Transverse colon (tissue), 4 donors: ENCODE measurements at regions not wholly inside any gene's neighbourhood (a gene's known extent, or its start where the extent isn't known, plus 50 kb on each side); places are given as distances from the start of the nearest gene placed in this dataset.

Experiments used
- POLR2A ChIP-seq: fragments of 450-650 bp; IDR thresholded peaks from one replicate; pipeline ENCODE4 v1.6.1; 2016; ENCODE audit warnings: antibody characterized with exemption, mild to moderate bottlenecking, moderate library complexity
- POLR2AphosphoS5 ChIP-seq, 3 donors: sonication (generic); formaldehyde crosslinking; IDR thresholded peaks; one replicate each; pipeline ENCODE4 v1.6.1; 2016; ENCODE audit warnings: antibody characterized with exemption in 3 of 3
- TF ChIP-seq, protein P1 (sequence below), 5 experiments: fragments of 200-600 bp in 3 of 5; fragments of 450-650 bp in 2 of 5; sonication (generic) in 3 of 5; IDR thresholded peaks; 1 replicate in 2 of 5; 2 replicates in 3 of 5; pipeline ENCODE4 v1.5.1; 2016 to 2017; ENCODE audit warnings: antibody characterized with exemption in 5 of 5, inconsistent platforms in 3 of 5, mild to moderate bottlenecking in 2 of 5, moderate library complexity in 1 of 5

- TF ChIP-seq, protein P1, sequence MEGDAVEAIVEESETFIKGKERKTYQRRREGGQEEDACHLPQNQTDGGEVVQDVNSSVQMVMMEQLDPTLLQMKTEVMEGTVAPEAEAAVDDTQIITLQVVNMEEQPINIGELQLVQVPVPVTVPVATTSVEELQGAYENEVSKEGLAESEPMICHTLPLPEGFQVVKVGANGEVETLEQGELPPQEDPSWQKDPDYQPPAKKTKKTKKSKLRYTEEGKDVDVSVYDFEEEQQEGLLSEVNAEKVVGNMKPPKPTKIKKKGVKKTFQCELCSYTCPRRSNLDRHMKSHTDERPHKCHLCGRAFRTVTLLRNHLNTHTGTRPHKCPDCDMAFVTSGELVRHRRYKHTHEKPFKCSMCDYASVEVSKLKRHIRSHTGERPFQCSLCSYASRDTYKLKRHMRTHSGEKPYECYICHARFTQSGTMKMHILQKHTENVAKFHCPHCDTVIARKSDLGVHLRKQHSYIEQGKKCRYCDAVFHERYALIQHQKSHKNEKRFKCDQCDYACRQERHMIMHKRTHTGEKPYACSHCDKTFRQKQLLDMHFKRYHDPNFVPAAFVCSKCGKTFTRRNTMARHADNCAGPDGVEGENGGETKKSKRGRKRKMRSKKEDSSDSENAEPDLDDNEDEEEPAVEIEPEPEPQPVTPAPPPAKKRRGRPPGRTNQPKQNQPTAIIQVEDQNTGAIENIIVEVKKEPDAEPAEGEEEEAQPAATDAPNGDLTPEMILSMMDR (IDR thresholded peaks at IDR 0.05), result no peak
- TF ChIP-seq POLR2AphosphoS5 (IDR thresholded peaks at IDR 0.05), result no peak
- no peak for TF ChIP-seq POLR2A
Measured at GRCh38 chr6:43970913-43971775, 156.1 kb downstream of the MRPL14 start.
